ENCODE measurements at regions not wholly inside any gene's neighbourhood (a gene's known extent, or its start where the extent isn't known, plus 50 kb on each side); places are given as distances from the start of the nearest gene placed in this dataset.

GRCh38 chr1:101161619-101162018 lies 75.2 kb upstream of the S1PR1 start:
- TF ChIP-seq BHLHE40 (IDR thresholded peaks at IDR 0.05; ENCODE audit: borderline replicate concordance) (no peak), ZNF384 (IDR thresholded peaks at IDR 0.05) (no peak), FOXM1 (IDR thresholded peaks at IDR 0.05; ENCODE audit: borderline replicate concordance) (no peak), SP1 (IDR thresholded peaks at IDR 0.05) (no peak), FOXA1 (IDR thresholded peaks at IDR 0.05) (no peak), L3MBTL2 (conservative IDR thresholded peaks at IDR 0.05) (no peak)

Measured in HEK293T (cell line).